Left cardiac atrium (tissue), 4 donors: ENCODE measurements at regions not wholly inside any gene's neighbourhood (a gene's known extent, or its start where the extent isn't known, plus 50 kb on each side); places are given as distances from the start of the nearest gene placed in this dataset.
A peak's percentile ranks its signal among the peaks of the same experiment; 100 is the strongest.
"Not testable (repeated sequence)": the region's sequence is repeated elsewhere in the genome, so short reads cannot be mapped to it uniquely, and the experiment has no call there.

Experiments used
- ATAC-seq, 2 donors: fragments of 200-7000 bp; cut with Tn5 transposase; one replicate each; pipeline ENCODE4 v1.9.1; 2020; ENCODE audit warnings: mild to moderate bottlenecking in 2 of 2, moderate library complexity in 2 of 2
- DNase-seq: peaks from one replicate; pipeline ENCODE4 v3.0.0-alpha.2; 2020
- intact Hi-C, 2 donors: fragments of 100-400 bp; cut with DNase I; formaldehyde crosslinking; loops; one replicate each; pipeline versions ENCODE4 v1.14.1 to v1.15.1; 2022 to 2023
- donor health status: DM: no; HTN: yes; CAD: no.
- donor health status: DM: no; HTN: yes; CAD: no; lungs with severe emphysema.
- donor health status: DM: yes; HTN: yes; CAD: no.
- donor health status: Dilated cardiomyopathy.

- ATAC-seq (peak in 1 of 2 donors; percentile 65), DNase-seq (no peak)
- intact Hi-C loops: no loop called here
Observed at GRCh38 chr2:124967325-124967724, 942.2 kb downstream of the CNTNAP5 start.

- intact Hi-C loops: no loop called here
- no peak for ATAC-seq
- no peak for DNase-seq
Observed at GRCh38 chr2:124970030-124970429, 944.9 kb downstream of the CNTNAP5 start.

- intact Hi-C loops: no loop called here
- DNase-seq (no peak), ATAC-seq (no peak)
Observed at GRCh38 chr2:124973396-124973795, 948.3 kb downstream of the CNTNAP5 start.

DNA sequence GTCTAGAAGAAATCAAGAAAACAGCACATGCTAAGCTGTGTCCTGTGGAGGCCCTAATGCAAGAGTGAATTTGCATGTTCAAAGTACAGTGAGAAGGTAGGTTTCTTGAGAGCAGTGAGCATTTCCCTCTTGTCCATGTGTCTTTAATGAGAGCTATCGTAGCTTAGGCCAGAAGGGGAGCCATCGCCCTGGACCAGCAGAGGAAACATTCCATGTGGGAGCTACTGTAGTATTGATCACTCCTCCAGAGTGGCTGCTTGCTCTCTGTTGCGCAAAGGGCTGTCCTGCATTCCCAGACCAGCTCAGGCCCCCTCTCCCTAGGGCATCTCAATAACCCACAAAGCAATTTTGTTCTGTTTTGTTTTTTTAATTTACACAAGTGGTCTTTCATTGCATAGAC lies 950.1 kb downstream of the CNTNAP5 start:
- ATAC-seq (no peak), DNase-seq (no peak)
- intact Hi-C loops: no loop called here

- ATAC-seq: no peak
- intact Hi-C loops: no loop called here
Observed at GRCh38 chr2:124975648-124976047, 950.6 kb downstream of the CNTNAP5 start.

GRCh38 chr2:124978597-124978996 lies 953.5 kb downstream of the CNTNAP5 start:
- intact Hi-C loops: no loop called here
- ATAC-seq: no peak
- DNase-seq: no peak

More at GRCh38 chr2:124975648-124976047, 950.6 kb downstream of the CNTNAP5 start:
- DNase-seq: no peak

GRCh38 chr2:124983595-124983994 lies 958.5 kb downstream of the CNTNAP5 start:
- ATAC-seq (no peak), DNase-seq (no peak)
- intact Hi-C loops: no loop called here

- no peak for DNase-seq
- ATAC-seq: no peak
- intact Hi-C loops: no loop called here
Observed at GRCh38 chr2:124985270-124985669, 960.2 kb downstream of the CNTNAP5 start.

GRCh38 chr2:124986136-124986535 lies 961.0 kb downstream of the CNTNAP5 start:
- intact Hi-C loops: no loop called here
- ATAC-seq: no peak

DNA sequence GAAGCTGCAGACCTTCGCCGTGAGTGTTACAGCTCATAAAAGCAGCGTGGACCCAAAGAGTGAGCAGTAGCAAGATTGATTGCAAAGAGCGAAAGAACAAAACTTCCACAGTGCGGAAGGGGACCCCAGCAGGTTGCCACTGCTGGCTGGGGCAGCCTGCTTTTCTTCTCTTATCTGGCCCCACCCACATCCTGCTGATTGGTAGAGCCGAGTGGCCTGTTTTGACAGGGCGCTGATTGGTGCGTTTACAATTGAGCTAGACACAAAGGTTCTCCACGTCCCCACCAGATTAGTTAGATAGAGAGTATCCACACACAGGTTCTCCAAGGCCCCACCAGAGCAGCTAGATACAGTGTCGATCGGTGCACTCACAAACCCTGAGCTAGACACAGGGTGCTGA lies 961.8 kb downstream of the CNTNAP5 start:
- intact Hi-C loops, ATAC-seq, DNase-seq: not testable (repeated sequence)

More at GRCh38 chr2:124986136-124986535, 961.0 kb downstream of the CNTNAP5 start:
- DNase-seq: no peak

- DNase-seq, ATAC-seq, intact Hi-C loops: not testable (repeated sequence)
Observed at GRCh38 chr2:124987436-124987835, 962.3 kb downstream of the CNTNAP5 start.

DNA sequence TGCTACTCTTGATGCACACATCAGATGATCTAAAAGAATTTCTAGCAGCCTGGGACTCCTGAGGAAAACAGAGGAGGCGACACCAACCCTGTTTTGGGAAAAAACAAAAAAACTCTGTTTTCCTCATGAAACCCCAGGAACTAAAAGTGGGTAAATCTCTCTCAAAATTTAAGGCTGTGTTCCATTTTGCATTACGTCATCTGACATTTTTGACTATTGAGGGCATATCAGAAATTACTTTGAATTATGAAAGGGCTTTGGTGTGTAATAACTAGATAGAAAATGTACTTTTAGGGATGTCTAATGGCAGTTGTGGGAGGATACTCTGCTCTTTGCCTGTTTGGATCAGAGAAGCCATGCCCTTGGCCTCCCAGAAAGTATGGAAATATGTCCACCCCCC lies 963.0 kb downstream of the CNTNAP5 start:
- no peak for DNase-seq
- no peak for ATAC-seq
- intact Hi-C loops: no loop called here

DNA sequence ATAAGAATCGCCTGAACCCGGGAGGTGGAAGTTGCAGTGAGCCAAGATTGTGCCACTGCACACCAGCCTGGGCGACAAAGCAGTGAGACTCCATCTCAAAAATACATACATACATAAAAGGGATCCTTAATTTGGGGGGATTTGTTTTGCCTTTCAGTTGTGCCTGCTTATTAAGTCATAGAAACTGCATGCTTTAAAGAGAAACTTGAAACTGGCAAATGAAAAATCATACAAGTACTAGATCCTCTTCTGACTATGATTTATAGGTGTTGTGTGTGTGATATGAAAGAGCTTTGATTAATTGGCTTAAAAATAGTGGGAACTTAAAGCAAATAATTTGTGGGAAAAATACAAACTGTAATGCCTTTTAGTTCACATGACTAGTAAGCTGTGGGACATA lies 963.7 kb downstream of the CNTNAP5 start:
- intact Hi-C loops: no loop called here
- DNase-seq: no peak
- ATAC-seq: no peak

- DNase-seq: no peak
- intact Hi-C loops: no loop called here
- ATAC-seq: no peak
Observed at GRCh38 chr2:124993809-124994208, 968.7 kb downstream of the CNTNAP5 start.

GRCh38 chr2:124995185-124995912 lies 970.3 kb downstream of the CNTNAP5 start:
- no peak for ATAC-seq
- no peak for DNase-seq

DNA sequence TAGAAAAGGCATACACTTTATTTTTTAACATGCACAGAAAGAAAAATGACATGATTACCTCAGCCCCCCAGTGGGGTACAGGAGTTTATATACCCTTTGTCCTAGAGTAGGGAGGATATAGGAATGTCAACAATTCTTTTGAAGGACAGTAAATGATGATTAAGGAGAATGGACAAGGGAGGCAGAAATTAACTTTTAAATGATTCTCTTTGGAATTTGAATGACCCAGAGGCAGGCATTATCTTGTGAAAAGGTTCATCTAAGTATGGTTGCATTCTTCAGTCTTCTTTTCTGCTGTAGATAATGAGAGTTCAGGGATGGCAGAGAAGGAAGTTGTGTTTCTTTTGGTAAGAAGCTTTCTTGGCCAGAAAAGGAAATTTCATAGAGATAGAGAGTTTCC lies 971.3 kb downstream of the CNTNAP5 start:
- no peak for DNase-seq
- intact Hi-C loops: no loop called here

More at GRCh38 chr2:124995185-124995912, 970.3 kb downstream of the CNTNAP5 start:
- intact Hi-C loops: no loop called here

DNA sequence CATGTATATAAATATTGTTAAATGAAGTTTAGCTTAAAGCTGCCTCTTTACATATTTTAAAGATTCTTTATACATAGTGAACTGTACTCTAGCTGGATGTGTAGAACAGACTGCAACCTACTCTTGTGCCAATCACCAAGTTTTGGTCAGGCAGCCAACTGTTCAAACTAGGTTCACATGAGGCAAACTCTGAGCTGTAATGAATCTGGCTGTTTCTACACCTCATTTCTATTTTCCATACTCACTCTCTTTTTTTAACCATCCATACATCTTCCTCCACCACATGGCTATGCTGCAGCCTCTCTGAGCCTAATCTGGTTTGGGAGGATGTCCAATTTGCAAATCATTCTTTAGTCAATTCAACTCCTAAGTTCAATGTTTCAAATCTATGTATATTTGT lies 974.8 kb downstream of the CNTNAP5 start:
- ATAC-seq (no peak), DNase-seq (no peak)
- intact Hi-C loops: no loop called here

More for the DNA sequence above, 971.3 kb downstream of the CNTNAP5 start:
- no peak for ATAC-seq

DNA sequence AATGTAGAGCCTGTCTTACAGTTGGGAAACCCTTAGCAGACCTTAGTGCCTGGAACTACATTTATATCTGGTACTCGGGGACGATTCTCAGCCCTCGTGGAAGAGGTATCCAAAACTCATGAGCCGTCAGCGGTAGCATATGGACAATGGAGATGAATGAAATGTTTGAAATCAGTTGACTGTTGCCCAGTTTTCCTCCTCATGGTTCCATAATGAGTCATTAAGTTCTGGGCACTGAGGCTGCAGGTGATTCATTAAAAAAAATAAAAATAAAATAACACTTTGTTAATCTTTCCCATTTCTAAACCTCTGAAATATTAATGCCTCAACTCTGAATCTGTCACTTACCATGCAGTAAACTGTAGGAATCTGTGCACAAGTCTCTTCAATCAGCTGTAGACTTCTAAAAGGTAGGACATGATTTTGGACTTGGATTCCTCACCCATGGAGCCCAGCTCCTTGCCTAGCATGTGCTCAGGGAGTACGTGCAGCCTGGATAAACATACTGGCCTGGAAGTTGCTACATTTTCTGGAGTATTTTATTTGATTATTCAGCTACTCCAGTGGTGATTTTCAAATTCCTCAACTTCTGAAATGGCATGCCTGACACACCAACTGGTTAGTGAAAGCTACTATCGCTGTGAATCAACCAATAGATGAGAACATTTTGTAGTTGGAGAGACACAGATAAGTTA lies 979.2 kb downstream of the CNTNAP5 start:
- DNase-seq (no peak), ATAC-seq (peak in 1 of 2 donors; percentile 50)
- intact Hi-C loops: no loop called here

- DNase-seq (no peak), ATAC-seq (no peak)
- intact Hi-C loops: no loop called here
Observed at GRCh38 chr2:125006676-125007075, 981.6 kb downstream of the CNTNAP5 start.

- DNase-seq, ATAC-seq, intact Hi-C loops: not testable (repeated sequence)
Observed at GRCh38 chr2:125028721-125029120, 1003.6 kb downstream of the CNTNAP5 start.

GRCh38 chr2:125033871-125034270 lies 1008.8 kb downstream of the CNTNAP5 start:
- intact Hi-C loops: no loop called here
- no peak for DNase-seq
- ATAC-seq: no peak
